Kidney (tissue), 13 donors: ENCODE measurements at regions not wholly inside any gene's neighbourhood (a gene's known extent, or its start where the extent isn't known, plus 50 kb on each side); places are given as distances from the start of the nearest gene placed in this dataset.
"Not testable (repeated sequence)": the region's sequence is repeated elsewhere in the genome, so short reads cannot be mapped to it uniquely, and the experiment has no call there.

Source experiments
- DNase-seq, 5 donors: peaks; one replicate each; pipeline ENCODE4 v3.0.0-alpha.2; 2013 to 2020
- FAIRE-seq: peaks from 2 replicates; lab custom pipeline; 2012; peaks lifted over from hg19 to GRCh38; lab: Jason Lieb, UNC
- H3K27ac ChIP-seq, 2 donors: one replicate each; pipeline ENCODE4 v1.7.0; 2013; ENCODE audit warnings: low read depth in 2 of 2, low read length in 2 of 2, inconsistent platforms in 1 of 2
- H3K27me3 ChIP-seq: one replicate; pipeline ENCODE4 v1.7.1; 2013; ENCODE audit warnings: low read length, inconsistent platforms; ENCODE audit not compliant: control insufficient read depth, insufficient read depth
- H3K36me3 ChIP-seq, 3 donors: one replicate each; pipeline versions ENCODE4 v1.7.0 to v1.7.1; 2013; ENCODE audit warnings: low read length in 3 of 3, control low read depth in 1 of 3, inconsistent platforms in 1 of 3; ENCODE audit not compliant: insufficient read depth in 3 of 3, control insufficient read depth in 2 of 3
- H3K4me1 ChIP-seq, 3 donors: one replicate each; pipeline versions ENCODE4 v1.7.0 to v1.7.1; 2013; ENCODE audit warnings: low read length in 3 of 3, inconsistent platforms in 1 of 3, low read depth in 1 of 3; ENCODE audit not compliant: control insufficient read depth in 2 of 3, insufficient read depth in 2 of 3
- H3K4me3 ChIP-seq, 3 donors: one replicate each; pipeline versions ENCODE4 v1.7.0 to v1.8.1; 2013; ENCODE audit warnings: low read length in 3 of 3, control low read depth in 1 of 3, inconsistent platforms in 1 of 3
- H3K9ac ChIP-seq, 3 donors: one replicate each; pipeline versions ENCODE4 v1.7.0 to v1.7.1; 2013; ENCODE audit warnings: low read length in 3 of 3, control low read depth in 1 of 3, inconsistent platforms in 1 of 3
- H3K9me3 ChIP-seq, 3 donors: one replicate each; pipeline versions ENCODE4 v1.7.0 to v1.7.1; 2013; ENCODE audit warnings: low read length in 3 of 3, control low read depth in 1 of 3, inconsistent platforms in 1 of 3; ENCODE audit not compliant: control insufficient read depth in 2 of 3, insufficient read depth in 1 of 3
- CTCF ChIP-seq: IDR thresholded peaks from 3 replicates; pipeline ENCODE4 v1.5.1; 2012; ENCODE audit warnings: mild to moderate bottlenecking, moderate library complexity, borderline replicate concordance; ENCODE audit not compliant: insufficient read depth; ENCODE audit errors: extremely low read depth
- intact Hi-C: fragments of 100-400 bp; cut with DNase I; formaldehyde crosslinking; loops from one replicate; pipeline ENCODE4 v1.11.1; 2022
- donor health status: control.
- donor health status: control.
- donor health status: control.
- donor health status: control.
- donor health status: control.
- donor health status: DM: yes; HTN: yes; CAD: no.
- donor health status: Normal renal cell carcinoma (clear cell type).

- Histone ChIP-seq H3K4me3 (no peak overlapping the region), H3K9ac (no peak overlapping the region), H3K4me1 (no peaks in the 10 kb centered on the region), H3K27ac (no peak overlapping the region), H3K36me3 (no peaks in the 10 kb centered on the region), H3K9me3 (peaks cover 0 to 10% (median 5%) of the 10 kb centered on the region in 3 donors), H3K27me3 (peaks cover 3% of the 10 kb centered on the region)
- intact Hi-C loops = no loop called here
- no peak for DNase-seq
- no peak for FAIRE-seq
- TF ChIP-seq CTCF = no peak
These were observed 127.7 kb downstream of the BRD1 start for GRCh38 chr22:49699928-49700498.

- Histone ChIP-seq H3K27ac (no peak overlapping the region), H3K9me3 (peaks cover 0 to 10% (median 5%) of the 10 kb centered on the region in 3 donors), H3K4me3 (no peak overlapping the region), H3K4me1 (no peaks in the 10 kb centered on the region), H3K9ac (no peak overlapping the region), H3K36me3 (no peaks in the 10 kb centered on the region), H3K27me3 (peaks cover 3% of the 10 kb centered on the region)
- FAIRE-seq (no peak), DNase-seq (no peak)
- TF ChIP-seq CTCF = no peak
- intact Hi-C loops = no loop called here
These were observed 128.2 kb downstream of the BRD1 start for GRCh38 chr22:49699476-49699875.

GRCh38 chr22:49698616-49699015 is 129.1 kb downstream of the BRD1 start:
- DNase-seq, H3K27me3 ChIP-seq, intact Hi-C loops, H3K4me1 ChIP-seq, FAIRE-seq, H3K36me3 ChIP-seq, H3K4me3 ChIP-seq, H3K9ac ChIP-seq, H3K27ac ChIP-seq, H3K9me3 ChIP-seq: not testable (repeated sequence)

GRCh38 chr22:49697047-49697446 is 130.6 kb downstream of the BRD1 start:
- H3K9ac ChIP-seq = no peak overlapping the region
- H3K4me1 ChIP-seq = no peaks in the 10 kb centered on the region
- H3K36me3 ChIP-seq = no peaks in the 10 kb centered on the region
- FAIRE-seq (no peak), DNase-seq (no peak)
- peaks cover 0 to 8% (median 2%) of the 10 kb centered on the region in 3 donors for H3K9me3 ChIP-seq
- H3K27ac ChIP-seq = no peak overlapping the region
- no peaks in the 10 kb centered on the region for H3K27me3 ChIP-seq
- intact Hi-C loops = no loop called here
- TF ChIP-seq CTCF = no peak
- no peak overlapping the region for H3K4me3 ChIP-seq
